Glutamatergic neuron (in vitro differentiated cells): ENCODE measurements at regions not wholly inside any gene's neighbourhood (a gene's known extent, or its start where the extent isn't known, plus 50 kb on each side); places are given as distances from the start of the nearest gene placed in this dataset.

Source experiments
- DNase-seq: peaks from one replicate; pipeline ENCODE4 v3.0.0; 2022
- H3K27ac Mint-ChIP-seq: one replicate; pipeline ENCODE4 v1.8.0; 2020; ENCODE audit warnings: mild to moderate bottlenecking, mixed read lengths, inconsistent platforms; ENCODE audit not compliant: unreplicated experiment
- H3K27me3 Mint-ChIP-seq: one replicate; pipeline ENCODE4 v1.8.0; 2020; ENCODE audit warnings: mild to moderate bottlenecking, moderate library complexity, mixed read lengths, inconsistent platforms; ENCODE audit not compliant: unreplicated experiment
- H3K36me3 Mint-ChIP-seq: one replicate; pipeline ENCODE4 v1.8.0; 2020; ENCODE audit warnings: mild to moderate bottlenecking, mixed read lengths, inconsistent platforms; ENCODE audit not compliant: unreplicated experiment
- H3K4me1 Mint-ChIP-seq: one replicate; pipeline ENCODE4 v1.8.0; 2020; ENCODE audit warnings: mild to moderate bottlenecking, low read depth, mixed read lengths, inconsistent platforms; ENCODE audit not compliant: unreplicated experiment
- H3K4me3 Mint-ChIP-seq: one replicate; pipeline ENCODE4 v1.8.0; 2020; ENCODE audit warnings: mild to moderate bottlenecking, mixed read lengths, inconsistent platforms; ENCODE audit not compliant: unreplicated experiment
- H3K9me3 Mint-ChIP-seq: one replicate; pipeline ENCODE4 v1.8.0; 2020; ENCODE audit warnings: mild to moderate bottlenecking, moderate library complexity, mixed read lengths, inconsistent platforms; ENCODE audit not compliant: unreplicated experiment
- CTCF ChIP-seq: fragments of 200-600 bp; sonication (generic); IDR thresholded peaks from one replicate; pipeline ENCODE4 v1.5.0; 2021; ENCODE audit not compliant: partially characterized antibody, unreplicated experiment

GRCh38 chr3:117762621-117763037, 1053.0 kb downstream of the TUSC7 start:
- H3K27ac Mint-ChIP-seq, result peak overlapping the region; percentile 70
- no peaks in the 10 kb centered on the region for H3K9me3 Mint-ChIP-seq
- peaks cover 66% of the 10 kb centered on the region for H3K4me1 Mint-ChIP-seq
- DNase-seq, result no peak
- H3K4me3 Mint-ChIP-seq, result peak overlapping the region; percentile 36
- TF ChIP-seq CTCF, result no peak
- no peaks in the 10 kb centered on the region for H3K27me3 Mint-ChIP-seq
- H3K36me3 Mint-ChIP-seq, result no peaks in the 10 kb centered on the region

GRCh38 chr3:117763561-117763960, 1054.0 kb downstream of the TUSC7 start:
- DNase-seq, result no peak
- Mint-ChIP-seq H3K27ac (no peak overlapping the region), H3K27me3 (no peaks in the 10 kb centered on the region), H3K9me3 (no peaks in the 10 kb centered on the region), H3K36me3 (no peaks in the 10 kb centered on the region), H3K4me1 (peaks cover 63% of the 10 kb centered on the region), H3K4me3 (no peak overlapping the region)
- TF ChIP-seq CTCF, result no peak

DNA sequence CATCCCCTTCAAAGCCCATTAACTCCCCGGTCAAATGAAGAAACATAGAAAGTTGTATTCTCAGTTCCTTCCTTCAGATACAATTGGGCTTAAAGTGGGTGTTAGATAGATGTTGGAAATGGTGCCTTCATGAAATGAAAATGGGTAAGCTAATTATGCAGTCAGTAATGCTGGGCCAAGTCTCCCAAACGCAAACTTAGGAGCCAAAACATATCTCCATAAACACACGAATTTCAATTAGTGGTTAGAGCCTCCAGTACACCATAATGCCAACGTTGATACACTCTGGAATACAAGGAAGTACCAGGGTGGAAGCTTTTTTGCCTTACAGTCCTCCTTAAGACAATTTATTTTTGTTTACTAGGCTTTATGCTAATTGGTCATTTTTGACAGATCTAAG, 1059.0 kb downstream of the TUSC7 start:
- no peak for DNase-seq
- Mint-ChIP-seq H3K36me3 (no peaks in the 10 kb centered on the region), H3K9me3 (no peaks in the 10 kb centered on the region), H3K27me3 (no peaks in the 10 kb centered on the region), H3K27ac (no peak overlapping the region), H3K4me1 (peaks cover 17% of the 10 kb centered on the region), H3K4me3 (no peak overlapping the region)
- no peak for TF ChIP-seq CTCF

GRCh38 chr3:117774130-117774529, 1064.6 kb downstream of the TUSC7 start:
- no peak for TF ChIP-seq CTCF
- DNase-seq, result no peak
- H3K4me1 Mint-ChIP-seq, result peaks cover 10% of the 10 kb centered on the region
- peaks cover under 1% of the 10 kb centered on the region for H3K27me3 Mint-ChIP-seq
- H3K36me3 Mint-ChIP-seq, result peaks cover 10% of the 10 kb centered on the region
- no peak overlapping the region for H3K4me3 Mint-ChIP-seq
- H3K9me3 Mint-ChIP-seq, result peaks cover 6% of the 10 kb centered on the region
- no peak overlapping the region for H3K27ac Mint-ChIP-seq

GRCh38 chr3:117786349-117786748, 1076.8 kb downstream of the TUSC7 start:
- Mint-ChIP-seq H3K27me3 (no peaks in the 10 kb centered on the region), H3K9me3 (peaks cover 4% of the 10 kb centered on the region), H3K36me3 (no peaks in the 10 kb centered on the region), H3K4me1 (peaks cover 32% of the 10 kb centered on the region), H3K27ac (no peak overlapping the region), H3K4me3 (no peak overlapping the region)
- no peak for DNase-seq
- TF ChIP-seq CTCF, result no peak
